HEK293 (cell line): ENCODE measurements at regions not wholly inside any gene's neighbourhood (a gene's known extent, or its start where the extent isn't known, plus 50 kb on each side); places are given as distances from the start of the nearest gene placed in this dataset.

Source experiments
- CTCF ChIA-PET: fragments of 350-600 bp; formaldehyde crosslinking; extraction: SDS; loops from one replicate; lab custom pipeline; 2021; ENCODE audit warnings: antibody characterized with exemption; lab: Yijun Ruan, JAX
- POLR2A ChIA-PET: fragments of 300-600 bp; formaldehyde crosslinking; extraction: SDS; loops from one replicate; lab custom pipeline; 2020; ENCODE audit warnings: antibody characterized with exemption, inconsistent platforms; lab: Yijun Ruan, JAX
- H3K27ac ChIP-seq: fragments of 200-500 bp; sonication (Bioruptor generic); 2 replicates; pipeline ENCODE4 v1.5.1; 2014; ENCODE audit warnings: low read depth, low read length, control low read depth, inconsistent platforms; ENCODE audit errors: extremely low read depth
- H3K36me3 ChIP-seq, 2 experiments: fragments of 200-500 bp in 1 of 2; sonication (Bioruptor generic) in 1 of 2; 1 replicate in 1 of 2; 2 replicates in 1 of 2; pipeline ENCODE4 v1.5.1; 2014 to 2017; ENCODE audit warnings: inconsistent platforms in 2 of 2, low read length in 2 of 2; ENCODE audit not compliant: control insufficient read depth in 2 of 2, insufficient read depth in 1 of 2
- H3K4me1 ChIP-seq: fragments of 200-500 bp; sonication (Bioruptor generic); 2 replicates; pipeline ENCODE4 v1.5.1; 2014; ENCODE audit warnings: mild to moderate bottlenecking, low read length, inconsistent platforms; ENCODE audit not compliant: control insufficient read depth, insufficient read depth
- H3K4me3 ChIP-seq: 2 replicates; pipeline ENCODE4 v1.5.1; 2011; ENCODE audit warnings: low read depth, mild to moderate bottlenecking, control low read depth, low read length, moderate library complexity
- H3K9me3 ChIP-seq: fragments of 200-500 bp; sonication (Bioruptor generic); 2 replicates; pipeline ENCODE4 v1.5.1; 2014; ENCODE audit warnings: low read depth, low read length, inconsistent platforms; ENCODE audit not compliant: control insufficient read depth, insufficient read depth
- BCL11A ChIP-seq: fragments of 450-650 bp; formaldehyde crosslinking; IDR thresholded peaks from 2 replicates; pipeline ENCODE4 v1.5.1; 2016; ENCODE audit warnings: low read depth, missing biosample characterization, missing genetic modification characterization
- SP7 ChIP-seq: fragments of 450-650 bp; formaldehyde crosslinking; IDR thresholded peaks from 2 replicates; pipeline ENCODE4 v1.5.1; 2016; ENCODE audit warnings: missing biosample characterization, missing genetic modification characterization
- ZNF202 ChIP-seq: fragments of 450-650 bp; formaldehyde crosslinking; IDR thresholded peaks from 2 replicates; pipeline ENCODE4 v1.5.1; 2016; ENCODE audit warnings: missing biosample characterization, missing genetic modification characterization, borderline replicate concordance
- ZNF24 ChIP-seq: fragments of 450-650 bp; formaldehyde crosslinking; IDR thresholded peaks from 2 replicates; pipeline ENCODE4 v1.5.1; 2016; ENCODE audit warnings: missing biosample characterization, missing genetic modification characterization
- ZNF311 ChIP-seq: fragments of 450-650 bp; formaldehyde crosslinking; IDR thresholded peaks from 2 replicates; pipeline ENCODE4 v1.5.1; 2017; ENCODE audit warnings: missing biosample characterization, missing genetic modification characterization, borderline replicate concordance
- ZNF366 ChIP-seq: fragments of 450-650 bp; formaldehyde crosslinking; conservative IDR thresholded peaks from 2 replicates; pipeline ENCODE4 v1.5.1; 2016; ENCODE audit warnings: missing biosample characterization, missing genetic modification characterization
- ZNF391 ChIP-seq: fragments of 450-650 bp; formaldehyde crosslinking; IDR thresholded peaks from 2 replicates; pipeline ENCODE4 v1.5.1; 2016; ENCODE audit warnings: low read depth, missing biosample characterization, missing genetic modification characterization, borderline replicate concordance
- ZNF423 ChIP-seq: fragments of 450-650 bp; formaldehyde crosslinking; IDR thresholded peaks from 2 replicates; pipeline ENCODE4 v1.5.1; 2016; ENCODE audit warnings: missing biosample characterization, missing genetic modification characterization
- ZNF521 ChIP-seq: fragments of 450-650 bp; formaldehyde crosslinking; IDR thresholded peaks from 2 replicates; pipeline ENCODE4 v1.5.1; 2017; ENCODE audit warnings: missing biosample characterization, mild to moderate bottlenecking, missing genetic modification characterization
- ZNF664 ChIP-seq: fragments of 450-650 bp; formaldehyde crosslinking; IDR thresholded peaks from 2 replicates; pipeline ENCODE4 v1.5.1; 2016; ENCODE audit warnings: missing biosample characterization, missing genetic modification characterization
- ZNF76 ChIP-seq: fragments of 450-650 bp; formaldehyde crosslinking; IDR thresholded peaks from 2 replicates; pipeline ENCODE4; 2016; ENCODE audit warnings: low read depth, missing biosample characterization, missing genetic modification characterization, borderline replicate concordance
- ZNF776 ChIP-seq: fragments of 450-650 bp; formaldehyde crosslinking; IDR thresholded peaks from 2 replicates; pipeline ENCODE4 v1.5.0; 2017; ENCODE audit warnings: missing biosample characterization, missing genetic modification characterization, borderline replicate concordance
- ZNF830 ChIP-seq: fragments of 450-650 bp; IDR thresholded peaks from 2 replicates; pipeline ENCODE4 v1.5.0; 2018; ENCODE audit warnings: missing biosample characterization, missing genetic modification characterization, low read depth, mild to moderate bottlenecking, moderate library complexity
- ZSCAN30 ChIP-seq: fragments of 450-650 bp; IDR thresholded peaks from 2 replicates; pipeline ENCODE4 v1.5.1; 2018; ENCODE audit warnings: missing biosample characterization, mild to moderate bottlenecking, missing genetic modification characterization, moderate library complexity
- TF ChIP-seq, protein P1 (sequence below): fragments of 450-650 bp; formaldehyde crosslinking; IDR thresholded peaks from 2 replicates; pipeline ENCODE4 v1.5.1; 2016; ENCODE audit warnings: missing biosample characterization, missing genetic modification characterization
- TF ChIP-seq, protein P2 (sequence below): fragments of 450-650 bp; formaldehyde crosslinking; IDR thresholded peaks from 2 replicates; pipeline ENCODE4 v1.5.1; 2016; ENCODE audit warnings: missing biosample characterization, missing genetic modification characterization
- TF ChIP-seq, protein P3 (sequence below): fragments of 450-650 bp; formaldehyde crosslinking; IDR thresholded peaks from 2 replicates; pipeline ENCODE4 v1.5.1; 2016; ENCODE audit warnings: missing biosample characterization, missing genetic modification characterization, borderline replicate concordance
- TF ChIP-seq, protein P4 (sequence below): fragments of 450-650 bp; formaldehyde crosslinking; IDR thresholded peaks from 2 replicates; pipeline ENCODE4 v1.5.1; 2017; ENCODE audit warnings: missing biosample characterization, mild to moderate bottlenecking, missing genetic modification characterization, moderate library complexity
- TF ChIP-seq, protein P5 (sequence below): fragments of 450-650 bp; formaldehyde crosslinking; conservative IDR thresholded peaks from 2 replicates; pipeline ENCODE4 v1.5.1; 2016; ENCODE audit warnings: low read depth, missing biosample characterization, missing genetic modification characterization

DNA sequence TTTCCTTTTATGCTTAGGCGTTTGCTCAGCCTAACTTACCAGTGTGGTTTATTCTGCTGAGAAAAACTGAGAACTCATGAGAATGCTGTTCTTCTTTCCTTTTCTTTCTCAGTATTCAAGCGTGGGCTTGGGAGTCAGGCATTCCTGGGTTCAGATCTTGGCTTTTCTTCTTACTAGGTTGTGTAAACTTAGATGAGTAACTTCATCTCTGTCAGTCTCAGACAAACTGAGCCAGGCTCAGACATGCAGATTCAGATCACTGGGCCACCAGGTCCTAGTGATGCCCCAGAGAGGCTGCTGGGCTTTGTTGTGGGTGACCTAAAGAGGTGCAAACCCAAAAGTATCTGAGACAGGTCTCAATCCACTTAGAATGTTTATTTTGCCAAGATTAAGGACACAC, 95.8 kb upstream of the MPHOSPH6 start (continued):
- TF ChIP-seq, protein P1, sequence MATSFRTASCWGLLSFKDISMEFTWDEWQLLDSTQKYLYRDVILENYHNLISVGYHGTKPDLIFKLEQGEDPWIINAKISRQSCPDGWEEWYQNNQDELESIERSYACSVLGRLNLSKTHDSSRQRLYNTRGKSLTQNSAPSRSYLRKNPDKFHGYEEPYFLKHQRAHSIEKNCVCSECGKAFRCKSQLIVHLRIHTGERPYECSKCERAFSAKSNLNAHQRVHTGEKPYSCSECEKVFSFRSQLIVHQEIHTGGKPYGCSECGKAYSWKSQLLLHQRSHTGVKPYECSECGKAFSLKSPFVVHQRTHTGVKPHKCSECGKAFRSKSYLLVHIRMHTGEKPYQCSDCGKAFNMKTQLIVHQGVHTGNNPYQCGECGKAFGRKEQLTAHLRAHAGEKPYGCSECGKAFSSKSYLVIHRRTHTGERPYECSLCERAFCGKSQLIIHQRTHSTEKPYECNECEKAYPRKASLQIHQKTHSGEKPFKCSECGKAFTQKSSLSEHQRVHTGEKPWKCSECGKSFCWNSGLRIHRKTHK (tag by site-specific recombination) = no peak
- TF ChIP-seq ZNF24 (tag by site-specific recombination) (no peak), BCL11A (tag by site-specific recombination) (no peak), ZNF202 (no peak)

DNA sequence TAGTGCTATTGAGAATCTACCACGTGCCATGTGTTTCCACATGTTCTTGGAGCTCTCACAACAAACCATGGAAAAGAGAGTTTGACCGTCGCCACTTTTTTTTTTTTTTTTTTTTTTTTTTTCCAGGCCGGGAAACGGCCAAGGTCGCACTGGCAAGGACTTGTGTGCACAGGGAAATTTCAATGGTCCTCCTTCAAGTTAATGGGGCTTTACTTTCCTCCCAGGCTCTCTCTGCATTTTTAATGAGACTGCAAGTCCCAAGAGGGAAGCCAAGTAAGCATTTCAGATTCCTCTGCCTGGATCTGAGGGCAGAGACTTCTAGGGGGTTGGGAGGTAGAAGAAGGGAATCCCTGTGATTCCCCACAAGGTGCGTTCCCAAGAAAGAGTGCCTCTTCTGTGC, 94.7 kb upstream of the MPHOSPH6 start:
- Histone ChIP-seq H3K36me3 (no peaks in the 10 kb centered on the region), H3K9me3 (no peaks in the 10 kb centered on the region), H3K4me1 (no peaks in the 10 kb centered on the region), H3K4me3 (no peak overlapping the region), H3K27ac (no peak overlapping the region)
- POLR2A ChIA-PET = no interaction called here
- CTCF ChIA-PET = interaction anchor here (0.5 to 4.1 kb wide), 15 partner anchors 9 to 1182 kb away, joined by 3 to 62 read pairs (median 14); no protein-coding TSS in a partner anchor
- TF ChIP-seq ZNF76 (no peak), ZNF776 (tag by site-specific recombination) (no peak), ZSCAN30 (tag by site-specific recombination) (no peak), ZNF830 (tag by site-specific recombination) (no peak), ZNF391 (no peak), ZNF521 (tag by site-specific recombination) (no peak), ZNF366 (tag by site-specific recombination) (no peak), ZNF664 (no peak), ZNF311 (tag by site-specific recombination) (no peak), ZNF423 (tag by site-specific recombination) (no peak), SP7 (tag by site-specific recombination) (no peak)
- TF ChIP-seq, protein P2, sequence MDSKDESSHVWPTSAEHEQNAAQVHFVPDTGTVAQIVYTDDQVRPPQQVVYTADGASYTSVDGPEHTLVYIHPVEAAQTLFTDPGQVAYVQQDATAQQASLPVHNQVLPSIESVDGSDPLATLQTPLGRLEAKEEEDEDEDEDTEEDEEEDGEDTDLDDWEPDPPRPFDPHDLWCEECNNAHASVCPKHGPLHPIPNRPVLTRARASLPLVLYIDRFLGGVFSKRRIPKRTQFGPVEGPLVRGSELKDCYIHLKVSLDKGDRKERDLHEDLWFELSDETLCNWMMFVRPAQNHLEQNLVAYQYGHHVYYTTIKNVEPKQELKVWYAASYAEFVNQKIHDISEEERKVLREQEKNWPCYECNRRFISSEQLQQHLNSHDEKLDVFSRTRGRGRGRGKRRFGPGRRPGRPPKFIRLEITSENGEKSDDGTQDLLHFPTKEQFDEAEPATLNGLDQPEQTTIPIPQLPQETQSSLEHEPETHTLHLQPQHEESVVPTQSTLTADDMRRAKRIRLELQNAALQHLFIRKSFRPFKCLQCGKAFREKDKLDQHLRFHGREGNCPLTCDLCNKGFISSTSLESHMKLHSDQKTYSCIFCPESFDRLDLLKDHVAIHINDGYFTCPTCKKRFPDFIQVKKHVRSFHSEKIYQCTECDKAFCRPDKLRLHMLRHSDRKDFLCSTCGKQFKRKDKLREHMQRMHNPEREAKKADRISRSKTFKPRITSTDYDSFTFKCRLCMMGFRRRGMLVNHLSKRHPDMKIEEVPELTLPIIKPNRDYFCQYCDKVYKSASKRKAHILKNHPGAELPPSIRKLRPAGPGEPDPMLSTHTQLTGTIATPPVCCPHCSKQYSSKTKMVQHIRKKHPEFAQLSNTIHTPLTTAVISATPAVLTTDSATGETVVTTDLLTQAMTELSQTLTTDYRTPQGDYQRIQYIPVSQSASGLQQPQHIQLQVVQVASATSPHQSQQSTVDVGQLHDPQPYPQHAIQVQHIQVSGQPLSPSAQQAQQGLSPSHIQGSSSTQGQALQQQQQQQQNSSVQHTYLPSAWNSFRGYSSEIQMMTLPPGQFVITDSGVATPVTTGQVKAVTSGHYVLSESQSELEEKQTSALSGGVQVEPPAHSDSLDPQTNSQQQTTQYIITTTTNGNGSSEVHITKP (tag by site-specific recombination) = no peak
- TF ChIP-seq, protein P3, sequence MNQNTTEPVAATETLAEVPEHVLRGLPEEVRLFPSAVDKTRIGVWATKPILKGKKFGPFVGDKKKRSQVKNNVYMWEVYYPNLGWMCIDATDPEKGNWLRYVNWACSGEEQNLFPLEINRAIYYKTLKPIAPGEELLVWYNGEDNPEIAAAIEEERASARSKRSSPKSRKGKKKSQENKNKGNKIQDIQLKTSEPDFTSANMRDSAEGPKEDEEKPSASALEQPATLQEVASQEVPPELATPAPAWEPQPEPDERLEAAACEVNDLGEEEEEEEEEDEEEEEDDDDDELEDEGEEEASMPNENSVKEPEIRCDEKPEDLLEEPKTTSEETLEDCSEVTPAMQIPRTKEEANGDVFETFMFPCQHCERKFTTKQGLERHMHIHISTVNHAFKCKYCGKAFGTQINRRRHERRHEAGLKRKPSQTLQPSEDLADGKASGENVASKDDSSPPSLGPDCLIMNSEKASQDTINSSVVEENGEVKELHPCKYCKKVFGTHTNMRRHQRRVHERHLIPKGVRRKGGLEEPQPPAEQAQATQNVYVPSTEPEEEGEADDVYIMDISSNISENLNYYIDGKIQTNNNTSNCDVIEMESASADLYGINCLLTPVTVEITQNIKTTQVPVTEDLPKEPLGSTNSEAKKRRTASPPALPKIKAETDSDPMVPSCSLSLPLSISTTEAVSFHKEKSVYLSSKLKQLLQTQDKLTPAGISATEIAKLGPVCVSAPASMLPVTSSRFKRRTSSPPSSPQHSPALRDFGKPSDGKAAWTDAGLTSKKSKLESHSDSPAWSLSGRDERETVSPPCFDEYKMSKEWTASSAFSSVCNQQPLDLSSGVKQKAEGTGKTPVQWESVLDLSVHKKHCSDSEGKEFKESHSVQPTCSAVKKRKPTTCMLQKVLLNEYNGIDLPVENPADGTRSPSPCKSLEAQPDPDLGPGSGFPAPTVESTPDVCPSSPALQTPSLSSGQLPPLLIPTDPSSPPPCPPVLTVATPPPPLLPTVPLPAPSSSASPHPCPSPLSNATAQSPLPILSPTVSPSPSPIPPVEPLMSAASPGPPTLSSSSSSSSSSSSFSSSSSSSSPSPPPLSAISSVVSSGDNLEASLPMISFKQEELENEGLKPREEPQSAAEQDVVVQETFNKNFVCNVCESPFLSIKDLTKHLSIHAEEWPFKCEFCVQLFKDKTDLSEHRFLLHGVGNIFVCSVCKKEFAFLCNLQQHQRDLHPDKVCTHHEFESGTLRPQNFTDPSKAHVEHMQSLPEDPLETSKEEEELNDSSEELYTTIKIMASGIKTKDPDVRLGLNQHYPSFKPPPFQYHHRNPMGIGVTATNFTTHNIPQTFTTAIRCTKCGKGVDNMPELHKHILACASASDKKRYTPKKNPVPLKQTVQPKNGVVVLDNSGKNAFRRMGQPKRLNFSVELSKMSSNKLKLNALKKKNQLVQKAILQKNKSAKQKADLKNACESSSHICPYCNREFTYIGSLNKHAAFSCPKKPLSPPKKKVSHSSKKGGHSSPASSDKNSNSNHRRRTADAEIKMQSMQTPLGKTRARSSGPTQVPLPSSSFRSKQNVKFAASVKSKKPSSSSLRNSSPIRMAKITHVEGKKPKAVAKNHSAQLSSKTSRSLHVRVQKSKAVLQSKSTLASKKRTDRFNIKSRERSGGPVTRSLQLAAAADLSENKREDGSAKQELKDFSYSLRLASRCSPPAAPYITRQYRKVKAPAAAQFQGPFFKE = no peak
- TF ChIP-seq, protein P4, sequence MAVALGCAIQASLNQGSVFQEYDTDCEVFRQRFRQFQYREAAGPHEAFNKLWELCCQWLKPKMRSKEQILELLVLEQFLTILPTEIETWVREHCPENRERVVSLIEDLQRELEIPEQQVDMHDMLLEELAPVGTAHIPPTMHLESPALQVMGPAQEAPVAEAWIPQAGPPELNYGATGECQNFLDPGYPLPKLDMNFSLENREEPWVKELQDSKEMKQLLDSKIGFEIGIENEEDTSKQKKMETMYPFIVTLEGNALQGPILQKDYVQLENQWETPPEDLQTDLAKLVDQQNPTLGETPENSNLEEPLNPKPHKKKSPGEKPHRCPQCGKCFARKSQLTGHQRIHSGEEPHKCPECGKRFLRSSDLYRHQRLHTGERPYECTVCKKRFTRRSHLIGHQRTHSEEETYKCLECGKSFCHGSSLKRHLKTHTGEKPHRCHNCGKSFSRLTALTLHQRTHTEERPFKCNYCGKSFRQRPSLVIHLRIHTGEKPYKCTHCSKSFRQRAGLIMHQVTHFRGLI = no peak
- TF ChIP-seq, protein P5, sequence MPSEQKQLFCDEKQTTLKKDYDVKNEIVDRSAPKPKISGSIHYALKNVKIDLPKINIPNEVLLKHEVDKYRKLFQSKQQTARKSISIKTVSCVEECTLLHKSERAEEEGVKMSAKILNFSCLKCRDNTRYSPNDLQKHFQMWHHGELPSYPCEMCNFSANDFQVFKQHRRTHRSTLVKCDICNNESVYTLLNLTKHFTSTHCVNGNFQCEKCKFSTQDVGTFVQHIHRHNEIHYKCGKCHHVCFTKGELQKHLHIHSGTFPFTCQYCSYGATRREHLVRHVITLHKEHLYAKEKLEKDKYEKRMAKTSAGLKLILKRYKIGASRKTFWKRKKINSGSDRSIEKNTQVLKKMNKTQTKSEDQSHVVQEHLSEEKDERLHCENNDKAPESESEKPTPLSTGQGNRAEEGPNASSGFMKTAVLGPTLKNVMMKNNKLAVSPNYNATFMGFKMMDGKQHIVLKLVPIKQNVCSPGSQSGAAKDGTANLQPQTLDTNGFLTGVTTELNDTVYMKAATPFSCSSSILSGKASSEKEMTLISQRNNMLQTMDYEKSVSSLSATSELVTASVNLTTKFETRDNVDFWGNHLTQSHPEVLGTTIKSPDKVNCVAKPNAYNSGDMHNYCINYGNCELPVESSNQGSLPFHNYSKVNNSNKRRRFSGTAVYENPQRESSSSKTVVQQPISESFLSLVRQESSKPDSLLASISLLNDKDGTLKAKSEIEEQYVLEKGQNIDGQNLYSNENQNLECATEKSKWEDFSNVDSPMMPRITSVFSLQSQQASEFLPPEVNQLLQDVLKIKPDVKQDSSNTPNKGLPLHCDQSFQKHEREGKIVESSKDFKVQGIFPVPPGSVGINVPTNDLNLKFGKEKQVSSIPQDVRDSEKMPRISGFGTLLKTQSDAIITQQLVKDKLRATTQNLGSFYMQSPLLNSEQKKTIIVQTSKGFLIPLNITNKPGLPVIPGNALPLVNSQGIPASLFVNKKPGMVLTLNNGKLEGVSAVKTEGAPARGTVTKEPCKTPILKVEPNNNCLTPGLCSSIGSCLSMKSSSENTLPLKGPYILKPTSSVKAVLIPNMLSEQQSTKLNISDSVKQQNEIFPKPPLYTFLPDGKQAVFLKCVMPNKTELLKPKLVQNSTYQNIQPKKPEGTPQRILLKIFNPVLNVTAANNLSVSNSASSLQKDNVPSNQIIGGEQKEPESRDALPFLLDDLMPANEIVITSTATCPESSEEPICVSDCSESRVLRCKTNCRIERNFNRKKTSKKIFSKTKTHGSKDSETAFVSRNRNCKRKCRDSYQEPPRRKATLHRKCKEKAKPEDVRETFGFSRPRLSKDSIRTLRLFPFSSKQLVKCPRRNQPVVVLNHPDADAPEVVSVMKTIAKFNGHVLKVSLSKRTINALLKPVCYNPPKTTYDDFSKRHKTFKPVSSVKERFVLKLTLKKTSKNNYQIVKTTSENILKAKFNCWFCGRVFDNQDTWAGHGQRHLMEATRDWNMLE (tag by site-specific recombination) = no peak
